ENCODE measurements at regions not wholly inside any gene's neighbourhood (a gene's known extent, or its start where the extent isn't known, plus 50 kb on each side); places are given as distances from the start of the nearest gene placed in this dataset.
"Not testable (repeated sequence)": the region's sequence is repeated elsewhere in the genome, so short reads cannot be mapped to it uniquely, and the experiment has no call there.

GRCh38 chr10:117457932-117458331 lies 82.7 kb upstream of the PDZD8 start:
- no peak for DNase-seq (ENCODE audit: low read depth)

- no peak for DNase-seq (ENCODE audit: low read depth)
These were observed 82.0 kb upstream of the PDZD8 start for GRCh38 chr10:117457071-117457810.

GRCh38 chr10:117455346-117455745 lies 80.1 kb upstream of the PDZD8 start:
- no peak for DNase-seq (ENCODE audit: low read depth)

- no peak for DNase-seq (ENCODE audit: low read depth)
These were observed 79.3 kb upstream of the PDZD8 start for GRCh38 chr10:117454502-117454901.

GRCh38 chr10:117453484-117453883 lies 78.2 kb upstream of the PDZD8 start:
- DNase-seq (ENCODE audit: low read depth): not testable (repeated sequence)

GRCh38 chr10:117450940-117451339 lies 75.7 kb upstream of the PDZD8 start:
- no peak for DNase-seq (ENCODE audit: low read depth)

GRCh38 chr10:117449636-117450035 lies 74.4 kb upstream of the PDZD8 start:
- no peak for DNase-seq (ENCODE audit: low read depth)

- DNase-seq (ENCODE audit: low read depth): no peak
These were observed 73.6 kb upstream of the PDZD8 start for GRCh38 chr10:117448802-117449201.

- DNase-seq (ENCODE audit: low read depth): no peak
These were observed 70.8 kb upstream of the PDZD8 start for GRCh38 chr10:117445992-117446391.

GRCh38 chr10:117444497-117445040 lies 69.3 kb upstream of the PDZD8 start:
- DNase-seq (ENCODE audit: low read depth): no peak

GRCh38 chr10:117443686-117444041 lies 68.4 kb upstream of the PDZD8 start:
- no peak for DNase-seq (ENCODE audit: low read depth)

- peak; percentile 40 for DNase-seq (ENCODE audit: low read depth)
These were observed 67.9 kb upstream of the PDZD8 start for GRCh38 chr10:117442944-117443685.

GRCh38 chr10:117442521-117442920 lies 67.3 kb upstream of the PDZD8 start:
- DNase-seq (ENCODE audit: low read depth): no peak

- DNase-seq (ENCODE audit: low read depth): peak; percentile 92
These were observed 66.7 kb upstream of the PDZD8 start for GRCh38 chr10:117441812-117442443.

GRCh38 chr10:117441361-117441760 lies 66.1 kb upstream of the PDZD8 start:
- DNase-seq (ENCODE audit: low read depth): no peak

- peak; percentile 57 for DNase-seq (ENCODE audit: low read depth)
These were observed 64.1 kb upstream of the PDZD8 start for GRCh38 chr10:117439243-117439912.

- DNase-seq (ENCODE audit: low read depth): no peak
These were observed 57.6 kb upstream of the PDZD8 start for GRCh38 chr10:117432866-117433265.

GRCh38 chr10:117431160-117431559 lies 55.9 kb upstream of the PDZD8 start:
- DNase-seq (ENCODE audit: low read depth): peak; percentile 12

GRCh38 chr10:117430535-117430934 lies 55.3 kb upstream of the PDZD8 start:
- not testable (repeated sequence) for DNase-seq (ENCODE audit: low read depth)

- DNase-seq (ENCODE audit: low read depth): no peak
These were observed 54.5 kb upstream of the PDZD8 start for GRCh38 chr10:117429643-117430265.

- no peak for DNase-seq (ENCODE audit: low read depth)
These were observed 52.1 kb upstream of the PDZD8 start for GRCh38 chr10:117427356-117427755.

Measured in fibroblast of gingiva (primary cell).